ENCODE measurements at regions not wholly inside any gene's neighbourhood (a gene's known extent, or its start where the extent isn't known, plus 50 kb on each side); places are given as distances from the start of the nearest gene placed in this dataset.

DNA sequence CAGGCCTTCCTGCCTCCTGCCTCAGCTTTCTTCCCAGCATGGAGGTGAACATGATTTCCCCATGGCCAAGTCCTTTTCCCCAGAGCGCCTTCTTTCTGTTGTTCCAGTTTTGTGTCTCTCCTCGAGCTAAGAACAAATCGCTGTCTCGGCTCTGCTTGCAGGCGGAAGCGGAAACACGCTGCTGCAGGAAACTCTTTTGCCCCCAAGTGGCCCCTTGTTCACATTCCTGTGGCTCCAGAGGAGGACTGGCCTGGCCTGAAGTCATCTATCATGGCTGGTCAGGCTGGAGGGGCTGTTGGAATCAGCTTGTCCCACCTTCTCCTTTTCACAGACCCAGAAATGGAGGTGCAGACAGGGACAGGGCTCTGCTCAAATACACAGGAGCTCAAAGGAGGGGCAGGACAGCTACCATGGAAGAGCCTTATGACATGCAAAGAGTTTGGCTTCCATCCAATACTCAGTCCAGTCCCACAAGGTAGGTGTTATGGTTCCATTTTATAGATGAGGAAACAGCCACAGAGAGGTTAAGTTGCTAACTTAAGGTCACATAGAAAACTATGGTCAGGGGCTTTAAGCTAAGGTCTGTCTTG, 182.2 kb upstream of the SYT13 start:
- peak in 1 of 2 donors; percentile 69 for DNase-seq
- TF ChIP-seq POLR2AphosphoS5 (IDR thresholded peaks at IDR 0.05), result no peak
- TF ChIP-seq CTCF (IDR thresholded peaks at IDR 0.05), result no peak
- TF ChIP-seq EP300 (IDR thresholded peaks at IDR 0.05), result no peak
- TF ChIP-seq POLR2A (IDR thresholded peaks at IDR 0.05), result no peak
- Histone ChIP-seq H3K9me3 (no peaks in the 10 kb centered on the region), H3K27ac (no peak overlapping the region), H3K4me1 (no peaks in the 10 kb centered on the region), H3K27me3 (no peaks in the 10 kb centered on the region), H3K4me3 (no peak overlapping the region), H3K36me3 (no peaks in the 10 kb centered on the region)
- intact Hi-C loops (cut with DNase I; ENCODE audit: low total_unique reads), result no loop called here
- WGBS, 5 donors, result 41 to 56% (median 46%) methylated on average over 7 of the region's 7 CpGs

DNA sequence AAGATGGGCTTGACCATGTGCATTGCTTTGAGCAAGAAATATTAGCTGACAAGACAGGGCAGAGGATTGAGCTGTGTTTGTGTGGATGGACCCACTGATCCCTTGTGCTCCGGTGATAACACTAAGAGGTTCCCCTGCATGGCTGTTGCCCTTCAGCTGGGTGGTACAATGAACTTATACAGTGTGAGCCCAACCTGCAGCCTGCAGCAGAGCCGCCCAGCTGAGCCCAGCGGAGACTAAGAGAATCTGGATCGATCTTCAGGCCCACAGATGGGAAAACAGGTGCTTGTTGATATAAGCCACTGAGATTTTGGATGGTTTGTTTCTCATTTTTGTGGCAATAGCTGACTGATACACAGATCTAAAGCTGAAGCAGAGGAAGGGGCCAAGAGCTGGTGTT, 177.4 kb upstream of the SYT13 start:
- Histone ChIP-seq H3K4me1 (no peaks in the 10 kb centered on the region), H3K9me3 (no peaks in the 10 kb centered on the region), H3K27ac (no peak overlapping the region), H3K27me3 (peaks cover 0 to 11% (median 0%) of the 10 kb centered on the region in 3 donors), H3K4me3 (no peak overlapping the region), H3K36me3 (no peaks in the 10 kb centered on the region)
- intact Hi-C loops (cut with DNase I; ENCODE audit: low total_unique reads), result no loop called here
- no peak for TF ChIP-seq POLR2A (IDR thresholded peaks at IDR 0.05)
- no peak for TF ChIP-seq CTCF (IDR thresholded peaks at IDR 0.05)
- no peak for TF ChIP-seq EP300 (IDR thresholded peaks at IDR 0.05)
- TF ChIP-seq POLR2AphosphoS5 (IDR thresholded peaks at IDR 0.05), result no peak
- 75 to 91% (median 87%) methylated on average over 4 of the region's 4 CpGs for WGBS, 5 donors
- no peak for DNase-seq

GRCh38 chr11:45461514-45461913, 175.4 kb upstream of the SYT13 start:
- H3K36me3 ChIP-seq, result no peaks in the 10 kb centered on the region
- no peaks in the 10 kb centered on the region for H3K4me1 ChIP-seq
- H3K4me3 ChIP-seq, result no peak overlapping the region
- no peaks in the 10 kb centered on the region for H3K9me3 ChIP-seq
- no peak for DNase-seq
- WGBS, 5 donors, result 31 to 61% (median 40%) methylated on average over 1 to 2 of the region's 2 CpGs
- TF ChIP-seq CTCF (IDR thresholded peaks at IDR 0.05) (no peak), EP300 (IDR thresholded peaks at IDR 0.05) (no peak), POLR2A (IDR thresholded peaks at IDR 0.05) (no peak), POLR2AphosphoS5 (IDR thresholded peaks at IDR 0.05) (no peak)
- peaks cover 0 to 11% (median 0%) of the 10 kb centered on the region in 3 donors for H3K27me3 ChIP-seq
- no peak overlapping the region for H3K27ac ChIP-seq
- intact Hi-C loops (cut with DNase I; ENCODE audit: low total_unique reads), result no loop called here

DNA sequence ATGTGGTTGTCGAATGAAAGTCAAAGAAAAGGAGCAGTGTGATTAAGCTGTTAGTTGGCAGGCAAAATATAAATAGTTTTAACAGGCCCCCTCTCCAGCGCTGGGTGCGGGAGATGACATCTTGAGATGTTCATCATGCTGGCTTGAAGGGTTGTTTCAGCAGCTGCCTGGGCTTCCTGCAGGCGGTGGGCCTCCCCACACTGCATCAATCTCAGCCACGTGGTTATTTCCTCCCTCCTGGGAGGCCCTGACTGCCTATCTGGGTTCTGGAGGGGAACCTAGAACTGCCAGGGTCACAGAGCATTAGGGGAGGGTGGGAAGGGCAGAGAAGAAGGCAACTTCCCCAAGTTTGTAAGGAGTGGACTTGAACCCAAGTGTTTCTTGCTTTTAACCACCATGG, 173.3 kb upstream of the SYT13 start:
- H3K9me3 ChIP-seq, result peaks cover 0 to 12% (median 5%) of the 10 kb centered on the region in 4 donors
- TF ChIP-seq POLR2AphosphoS5 (IDR thresholded peaks at IDR 0.05) (no peak), EP300 (IDR thresholded peaks at IDR 0.05) (no peak), POLR2A (IDR thresholded peaks at IDR 0.05) (no peak), CTCF (IDR thresholded peaks at IDR 0.05) (no peak)
- no peak overlapping the region for H3K27ac ChIP-seq
- DNase-seq, result peak in 1 of 2 donors; percentile 51
- H3K4me1 ChIP-seq, result no peaks in the 10 kb centered on the region
- H3K36me3 ChIP-seq, result no peaks in the 10 kb centered on the region
- WGBS, 5 donors, result 44 to 64% (median 52%) methylated on average over 5 of the region's 5 CpGs
- intact Hi-C loops (cut with DNase I; ENCODE audit: low total_unique reads), result loop anchor here (5.0 kb wide), 1 partner anchor 48 kb away; no protein-coding TSS in a partner anchor
- H3K27me3 ChIP-seq, result peaks cover 0 to 18% (median 0%) of the 10 kb centered on the region in 3 donors
- no peak overlapping the region for H3K4me3 ChIP-seq

All from stomach (tissue), 8 donors.